SK-N-SH (cell line): ENCODE measurements at regions not wholly inside any gene's neighbourhood (a gene's known extent, or its start where the extent isn't known, plus 50 kb on each side); places are given as distances from the start of the nearest gene placed in this dataset.

Experiments
- CTCF ChIA-PET: fragments of 300-600, 350-600 bp; formaldehyde crosslinking; extraction: SDS; loops from one replicate; lab custom pipeline; 2021; lab: Yijun Ruan, JAX
- POLR2A ChIA-PET: fragments of 350-600 bp; sonication (Branson Sonifier 250); formaldehyde crosslinking; extraction: SDS; loops from one replicate; lab custom pipeline; 2020; ENCODE audit warnings: antibody characterized with exemption, inconsistent platforms; lab: Yijun Ruan, JAX
- DNase-seq: peaks from one replicate; pipeline ENCODE4 v3.0.0; 2012
- H2AFZ ChIP-seq: fragments of 200-600 bp; sonication (generic); 2 replicates; pipeline ENCODE4 v1.8.1; 2016; ENCODE audit warnings: antibody characterized with exemption, mild to moderate bottlenecking, low read depth
- H3F3A ChIP-seq: fragments of 200-600 bp; sonication (generic); replicated peaks from 2 replicates; pipeline ENCODE3; 2016; ENCODE audit warnings: antibody characterized with exemption, mild to moderate bottlenecking; ENCODE audit not compliant: insufficient read depth
- H3K27ac ChIP-seq, 2 experiments: fragments of 200-500 bp in 1 of 2; fragments of 200-600 bp in 1 of 2; sonication (Bioruptor generic) in 1 of 2; sonication (generic), shearing (Covaris generic) in 1 of 2; 2 replicates each; pipeline versions ENCODE4 v1.5.1 to v1.6.1; 2014 to 2016; ENCODE audit warnings: low read depth in 2 of 2, inconsistent platforms in 1 of 2, low read length in 1 of 2, mild to moderate bottlenecking in 1 of 2, mixed read lengths in 1 of 2
- H3K27me3 ChIP-seq: fragments of 200-600 bp; sonication (generic), shearing (Covaris generic); 2 replicates; pipeline ENCODE4 v1.6.1; 2016; ENCODE audit warnings: mixed run types; ENCODE audit not compliant: insufficient read depth
- H3K36me3 ChIP-seq, 2 experiments: fragments of 200-500 bp in 1 of 2; fragments of 200-600 bp in 1 of 2; sonication (Bioruptor generic) in 1 of 2; sonication (generic) in 1 of 2; replicated peaks in 1 of 2; 2 replicates each; pipeline versions ENCODE3 to v1.5.1; 2014 to 2016; ENCODE audit warnings: low read length in 1 of 2, mild to moderate bottlenecking in 1 of 2; ENCODE audit not compliant: insufficient read depth in 2 of 2, control insufficient read depth in 1 of 2
- H3K4me1 ChIP-seq, 2 experiments: fragments of 200-500 bp in 1 of 2; fragments of 200-600 bp in 1 of 2; sonication (Bioruptor generic) in 1 of 2; sonication (generic), shearing (Covaris generic) in 1 of 2; 2 replicates each; pipeline versions ENCODE4 v1.5.1 to v1.6.1; 2014 to 2016; ENCODE audit warnings: low read depth in 1 of 2, low read length in 1 of 2, mixed run types in 1 of 2; ENCODE audit not compliant: insufficient read depth in 2 of 2, control insufficient read depth in 1 of 2
- H3K4me2 ChIP-seq: fragments of 200-600 bp; sonication (generic), shearing (Covaris generic); 2 replicates; pipeline ENCODE4 v1.6.1; 2017; ENCODE audit warnings: mixed run types
- H3K4me3 ChIP-seq, 2 experiments: fragments of 200-500 bp in 1 of 2; fragments of 200-600 bp in 1 of 2; sonication (Bioruptor generic) in 1 of 2; sonication (generic), shearing (Covaris generic) in 1 of 2; 2 replicates each; pipeline versions ENCODE4 v1.5.1 to v1.8.1; 2014 to 2016; ENCODE audit warnings: low read depth in 2 of 2, inconsistent platforms in 1 of 2, low read length in 1 of 2, mild to moderate bottlenecking in 1 of 2, mixed read lengths in 1 of 2, moderate library complexity in 1 of 2
- H3K79me2 ChIP-seq: fragments of 200-600 bp; sonication (generic); 2 replicates; pipeline ENCODE4 v1.8.1; 2017; ENCODE audit warnings: mild to moderate bottlenecking; ENCODE audit not compliant: insufficient read depth
- H3K9ac ChIP-seq: fragments of 200-600 bp; sonication (generic); 2 replicates; pipeline ENCODE4 v1.6.1; 2017; ENCODE audit warnings: mixed run types
- H3K9me2 ChIP-seq: fragments of 200-600 bp; sonication (generic); 2 replicates; pipeline ENCODE4 v1.6.1; 2017; ENCODE audit warnings: mixed run types
- H3K9me3 ChIP-seq: fragments of 200-600 bp; sonication (generic); 2 replicates; pipeline ENCODE4 v1.6.1; 2017; ENCODE audit warnings: mixed run types, mild to moderate bottlenecking, moderate library complexity
- H4K20me1 ChIP-seq: fragments of 200-600 bp; sonication (generic); 2 replicates; pipeline ENCODE4 v1.6.1; 2017; ENCODE audit warnings: mild to moderate bottlenecking, mixed run types; ENCODE audit not compliant: insufficient read depth
- CHD2 ChIP-seq: fragments of 150-350 bp; IDR thresholded peaks from 2 replicates; pipeline ENCODE4 v1.6.1; 2018; ENCODE audit warnings: low read length; ENCODE audit not compliant: partially characterized antibody
- ELF1 ChIP-seq: IDR thresholded peaks from 2 replicates; pipeline ENCODE4 v1.4.0; 2012
- EP300 ChIP-seq, 2 experiments: IDR thresholded peaks; 2 replicates each; pipeline versions ENCODE4 v1.4.0 to v1.6.1; 2012; ENCODE audit warnings: borderline replicate concordance in 1 of 2, low read depth in 1 of 2, low read length in 1 of 2
- EZH2phosphoT487 ChIP-seq: fragments of 200-600 bp; sonication (generic); IDR thresholded peaks from 2 replicates; pipeline ENCODE4 v1.6.1; 2017; ENCODE audit warnings: low read depth, mixed run types, mild to moderate bottlenecking, antibody characterized with exemption, moderate library complexity, borderline replicate concordance
- FOSL2 ChIP-seq: IDR thresholded peaks from 2 replicates; pipeline ENCODE4 v1.4.0; 2012; ENCODE audit warnings: low read depth, mild to moderate bottlenecking, moderate library complexity, borderline replicate concordance
- FOXJ3 ChIP-seq: sonication (generic); formaldehyde crosslinking; IDR thresholded peaks from 2 replicates; pipeline ENCODE4 v1.5.1; 2020; ENCODE audit warnings: mild to moderate bottlenecking, missing genetic modification reagents
- GABPA ChIP-seq: IDR thresholded peaks from 2 replicates; pipeline ENCODE4 v1.4.0; 2012; ENCODE audit warnings: low read depth, mild to moderate bottlenecking
- GATA2 ChIP-seq: sonication (generic); formaldehyde crosslinking; IDR thresholded peaks from 2 replicates; pipeline ENCODE4 v1.5.0; 2020; ENCODE audit warnings: mild to moderate bottlenecking, missing genetic modification reagents
- IRF3 ChIP-seq: fragments of 150-350 bp; IDR thresholded peaks from 2 replicates; pipeline ENCODE4 v1.6.1; 2016; ENCODE audit warnings: mild to moderate bottlenecking, low read depth, low read length
- JUND ChIP-seq: IDR thresholded peaks from 2 replicates; pipeline ENCODE4 v1.4.0; 2012
- MEF2A ChIP-seq: IDR thresholded peaks from 2 replicates; pipeline ENCODE4 v1.4.0; 2012; ENCODE audit warnings: low read depth, borderline replicate concordance
- MXI1 ChIP-seq: IDR thresholded peaks from 2 replicates; pipeline ENCODE4 v1.6.1; 2012; ENCODE audit warnings: mild to moderate bottlenecking, low read depth, low read length, improper control_type of control experiment
- NFIC ChIP-seq: IDR thresholded peaks from 2 replicates; pipeline ENCODE4 v1.4.0; 2012; ENCODE audit warnings: borderline replicate concordance
- NRF1 ChIP-seq: IDR thresholded peaks from 2 replicates; pipeline ENCODE4 v1.6.1; 2012; ENCODE audit warnings: low read depth, mild to moderate bottlenecking, low read length
- POLR2AphosphoS5 ChIP-seq: IDR thresholded peaks from 2 replicates; pipeline ENCODE4 v1.6.1; 2012; ENCODE audit warnings: low read depth, low read length
- RAD21 ChIP-seq: IDR thresholded peaks from 2 replicates; pipeline ENCODE4 v1.6.1; 2012; ENCODE audit warnings: mild to moderate bottlenecking, low read length
- RCOR1 ChIP-seq: fragments of 150-350 bp; IDR thresholded peaks from 2 replicates; pipeline ENCODE4 v1.6.1; 2017; ENCODE audit warnings: antibody characterized with exemption, low read length
- RFX5 ChIP-seq: IDR thresholded peaks from 2 replicates; pipeline ENCODE4 v1.6.1; 2012; ENCODE audit warnings: mild to moderate bottlenecking, improper control_type of control experiment, low read length
- SIN3A ChIP-seq: IDR thresholded peaks from 2 replicates; pipeline ENCODE4 v1.6.1; 2012; ENCODE audit warnings: low read depth, mild to moderate bottlenecking, low read length, moderate library complexity, borderline replicate concordance
- SMC3 ChIP-seq: IDR thresholded peaks from 2 replicates; pipeline ENCODE4 v1.6.1; 2012; ENCODE audit warnings: low read depth, low read length, improper control_type of control experiment
- TCF12 ChIP-seq: IDR thresholded peaks from 2 replicates; pipeline ENCODE4 v1.4.0; 2012
- WGBS: methylation state at CpG from one replicate; pipeline ENCODE4 v1.1.6; 2017; ENCODE audit warnings: low lambda C conversion rate; 5-methylcytosine and 5-hydroxymethylcytosine counted together
- TF ChIP-seq, protein P1 (sequence below): IDR thresholded peaks from 2 replicates; pipeline ENCODE4; 2012
- TF ChIP-seq, protein P2 (sequence below): IDR thresholded peaks from 2 replicates; pipeline ENCODE4 v1.4.0; 2012; ENCODE audit warnings: low read depth, borderline replicate concordance

GRCh38 chr11:19631712-19632498 is 80.7 kb upstream of the NAV2 start:
- Histone ChIP-seq H3K36me3 (peaks cover 0 to 25% of the 10 kb centered on the region in 2 experiments), H3K9ac (peak overlapping the region; percentile 4; the same call in 1 of the 2 replicates), H3K27ac (peak overlapping the region; percentile 61 to 92), H2AFZ (no peak overlapping the region), H3K4me1 (peaks cover 22 to 32% of the 10 kb centered on the region in 2 experiments), H3K27me3 (no peaks in the 10 kb centered on the region), H3K4me3 (no peak overlapping the region; a peak in 1 of 4 replicates), H3K79me2 (peaks cover 95% of the 10 kb centered on the region), H3K9me2 (no peaks in the 10 kb centered on the region), H3K9me3 (no peaks in the 10 kb centered on the region), H3K4me2 (peak overlapping the region; percentile 66), H3F3A (peaks cover 19% of the 10 kb centered on the region), H4K20me1 (peaks cover 30% of the 10 kb centered on the region)
- WGBS, result 38% methylated on average over 9 of the region's 9 CpGs
- ChIA-PET CTCF (interaction anchor here (0.8 to 3.5 kb wide), 6 partner anchors 22 to 111 kb away, joined by 3 to 13 read pairs (median 5); no protein-coding TSS in a partner anchor), POLR2A (interaction anchor here (1.0 kb wide), 1 partner anchor 83 kb away, joined by 3 read pairs; no protein-coding TSS in a partner anchor)
- peak; percentile 33 for DNase-seq
- TF ChIP-seq MEF2A (0 out of 2 replicates have a peak, but pooled peaks have one; percentile 64), ELF1 (no peak), SIN3A (no peak), RCOR1 (peak; percentile 40; the same call in 1 of the 2 replicates), NFIC (0 out of 2 replicates have a peak, but pooled peaks have one; percentile 7), EP300 (IDR thresholded peaks at IDR 0.05; ENCODE audit: borderline replicate concordance in 1 of 2, low read depth in 1 of 2, low read length in 1 of 2) (peak in 1 of 2 experiments; percentile 65; a peak in 2 of 4 replicates), GATA2 (peak; percentile 48)

- H3K27me3 ChIP-seq, result no peaks in the 10 kb centered on the region
- 0 out of 2 replicates have a peak, but pooled peaks cover 3% of the 10 kb centered on the region for H3K9me3 ChIP-seq
- no peaks in the 10 kb centered on the region for H3K9me2 ChIP-seq
- H3K4me3 ChIP-seq, result no peak overlapping the region
- H3K4me2 ChIP-seq, result 0 out of 2 replicates have a peak overlapping the region, but pooled peaks have one; percentile 28
- no peak for DNase-seq
- H3K9ac ChIP-seq, result no peak overlapping the region
- ChIA-PET CTCF (no interaction called here), POLR2A (no interaction called here)
- H3K79me2 ChIP-seq, result peaks cover 95% of the 10 kb centered on the region
- peaks cover 36% of the 10 kb centered on the region for H3F3A ChIP-seq
- H3K36me3 ChIP-seq, result peaks cover 0 to 24% of the 10 kb centered on the region in 2 experiments
- H2AFZ ChIP-seq, result no peak overlapping the region
- peaks cover 15% of the 10 kb centered on the region for H4K20me1 ChIP-seq
- peaks cover 18 to 21% of the 10 kb centered on the region in 2 experiments for H3K4me1 ChIP-seq
- H3K27ac ChIP-seq, result peak overlapping the region in 1 of 2 experiments; percentile 64; a peak in 3 of 4 replicates
- 67% methylated on average over 5 of the region's 5 CpGs for WGBS
- no peak for TF ChIP-seq POLR2AphosphoS5
- TF ChIP-seq MEF2A, result no peak
- no peak for TF ChIP-seq GATA2
- TF ChIP-seq, protein P1, sequence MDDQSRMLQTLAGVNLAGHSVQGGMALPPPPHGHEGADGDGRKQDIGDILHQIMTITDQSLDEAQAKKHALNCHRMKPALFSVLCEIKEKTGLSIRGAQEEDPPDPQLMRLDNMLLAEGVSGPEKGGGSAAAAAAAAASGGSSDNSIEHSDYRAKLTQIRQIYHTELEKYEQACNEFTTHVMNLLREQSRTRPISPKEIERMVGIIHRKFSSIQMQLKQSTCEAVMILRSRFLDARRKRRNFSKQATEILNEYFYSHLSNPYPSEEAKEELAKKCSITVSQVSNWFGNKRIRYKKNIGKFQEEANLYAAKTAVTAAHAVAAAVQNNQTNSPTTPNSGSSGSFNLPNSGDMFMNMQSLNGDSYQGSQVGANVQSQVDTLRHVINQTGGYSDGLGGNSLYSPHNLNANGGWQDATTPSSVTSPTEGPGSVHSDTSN, result no peak; the same call in 1 of the 2 replicates
- no peak for TF ChIP-seq RCOR1
- TF ChIP-seq IRF3, result no peak
- no peak for TF ChIP-seq GABPA
- TF ChIP-seq RFX5, result no peak
- no peak for TF ChIP-seq MXI1
- TF ChIP-seq FOSL2, result no peak
- TF ChIP-seq SMC3, result no peak
- peak; percentile 61 for TF ChIP-seq NFIC
- no peak for TF ChIP-seq SIN3A
- no peak for TF ChIP-seq CHD2
- no peak for TF ChIP-seq RAD21
- TF ChIP-seq EP300 (IDR thresholded peaks at IDR 0.05; ENCODE audit: borderline replicate concordance in 1 of 2, low read depth in 1 of 2, low read length in 1 of 2), result no peak; a peak in 1 of 4 replicates
- no peak for TF ChIP-seq NRF1
- peak; percentile 47 for TF ChIP-seq TCF12
- no peak for TF ChIP-seq EZH2phosphoT487
- TF ChIP-seq FOXJ3 (CRISPR knock-in tag), result no peak
- no peak for TF ChIP-seq JUND
- TF ChIP-seq, protein P2, sequence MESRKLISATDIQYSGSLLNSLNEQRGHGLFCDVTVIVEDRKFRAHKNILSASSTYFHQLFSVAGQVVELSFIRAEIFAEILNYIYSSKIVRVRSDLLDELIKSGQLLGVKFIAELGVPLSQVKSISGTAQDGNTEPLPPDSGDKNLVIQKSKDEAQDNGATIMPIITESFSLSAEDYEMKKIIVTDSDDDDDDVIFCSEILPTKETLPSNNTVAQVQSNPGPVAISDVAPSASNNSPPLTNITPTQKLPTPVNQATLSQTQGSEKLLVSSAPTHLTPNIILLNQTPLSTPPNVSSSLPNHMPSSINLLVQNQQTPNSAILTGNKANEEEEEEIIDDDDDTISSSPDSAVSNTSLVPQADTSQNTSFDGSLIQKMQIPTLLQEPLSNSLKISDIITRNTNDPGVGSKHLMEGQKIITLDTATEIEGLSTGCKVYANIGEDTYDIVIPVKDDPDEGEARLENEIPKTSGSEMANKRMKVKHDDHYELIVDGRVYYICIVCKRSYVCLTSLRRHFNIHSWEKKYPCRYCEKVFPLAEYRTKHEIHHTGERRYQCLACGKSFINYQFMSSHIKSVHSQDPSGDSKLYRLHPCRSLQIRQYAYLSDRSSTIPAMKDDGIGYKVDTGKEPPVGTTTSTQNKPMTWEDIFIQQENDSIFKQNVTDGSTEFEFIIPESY, result no peak
Observed at GRCh38 chr11:19628018-19628417, 84.6 kb upstream of the NAV2 start.
